Karpas-422 (cell line): ENCODE measurements at regions not wholly inside any gene's neighbourhood (a gene's known extent, or its start where the extent isn't known, plus 50 kb on each side); places are given as distances from the start of the nearest gene placed in this dataset.
"Not testable (repeated sequence)": the region's sequence is repeated elsewhere in the genome, so short reads cannot be mapped to it uniquely, and the experiment has no call there.

Experiments used
- DNase-seq: peaks from one replicate; pipeline ENCODE4 v3.0.0-alpha.2; 2015
- H2AFZ ChIP-seq: fragments of 200-600 bp; sonication (generic); 2 replicates; pipeline ENCODE4 v1.6.1; 2014; ENCODE audit warnings: antibody characterized with exemption, low read length, mixed read lengths
- H3K27ac ChIP-seq: fragments of 200-600 bp; sonication (generic); 2 replicates; pipeline ENCODE4 v1.5.1; 2014; ENCODE audit warnings: mild to moderate bottlenecking, low read length, moderate library complexity
- H3K27me3 ChIP-seq: fragments of 200-600 bp; sonication (generic); 2 replicates; pipeline ENCODE4 v1.6.1; 2014; ENCODE audit warnings: low read length, mixed read lengths
- H3K36me3 ChIP-seq: fragments of 200-600 bp; sonication (generic); 2 replicates; pipeline ENCODE4 v1.6.1; 2014; ENCODE audit warnings: low read length, mixed read lengths; ENCODE audit not compliant: insufficient read depth
- H3K4me1 ChIP-seq: fragments of 200-600 bp; sonication (generic); 2 replicates; pipeline ENCODE4 v1.6.1; 2014; ENCODE audit warnings: mild to moderate bottlenecking, low read length, mixed read lengths
- H3K4me2 ChIP-seq: fragments of 200-600 bp; sonication (generic); 2 replicates; pipeline ENCODE4 v1.6.1; 2014; ENCODE audit warnings: low read length, low read depth, mild to moderate bottlenecking; ENCODE audit not compliant: poor library complexity, severe bottlenecking
- H3K4me3 ChIP-seq: fragments of 200-600 bp; sonication (generic); 2 replicates; pipeline ENCODE4 v1.5.1; 2014; ENCODE audit warnings: mild to moderate bottlenecking, antibody characterized with exemption, low read length, mixed read lengths
- H3K79me2 ChIP-seq: fragments of 200-600 bp; sonication (generic); 2 replicates; pipeline ENCODE4 v1.6.1; 2014; ENCODE audit warnings: mild to moderate bottlenecking, low read length, mixed read lengths
- H3K9ac ChIP-seq: fragments of 200-600 bp; sonication (generic); 2 replicates; pipeline ENCODE4 v1.6.0; 2014; ENCODE audit warnings: low read length
- H3K9me2 ChIP-seq: fragments of 200-600 bp; sonication (generic), shearing (Covaris generic); replicated peaks from 2 replicates; pipeline ENCODE4 v1.6.0; 2014; ENCODE audit warnings: mild to moderate bottlenecking, low read length, moderate library complexity; ENCODE audit not compliant: insufficient read depth
- H3K9me3 ChIP-seq: fragments of 300-700, 200-600 bp; sonication (generic); 2 replicates; pipeline ENCODE4 v1.6.1; 2014; ENCODE audit warnings: low read length, mixed read lengths
- H4K20me1 ChIP-seq: fragments of 200-600 bp; sonication (generic); 2 replicates; pipeline ENCODE4 v1.6.1; 2014; ENCODE audit warnings: mild to moderate bottlenecking, antibody characterized with exemption, low read length, low read depth; ENCODE audit not compliant: insufficient read depth

DNA sequence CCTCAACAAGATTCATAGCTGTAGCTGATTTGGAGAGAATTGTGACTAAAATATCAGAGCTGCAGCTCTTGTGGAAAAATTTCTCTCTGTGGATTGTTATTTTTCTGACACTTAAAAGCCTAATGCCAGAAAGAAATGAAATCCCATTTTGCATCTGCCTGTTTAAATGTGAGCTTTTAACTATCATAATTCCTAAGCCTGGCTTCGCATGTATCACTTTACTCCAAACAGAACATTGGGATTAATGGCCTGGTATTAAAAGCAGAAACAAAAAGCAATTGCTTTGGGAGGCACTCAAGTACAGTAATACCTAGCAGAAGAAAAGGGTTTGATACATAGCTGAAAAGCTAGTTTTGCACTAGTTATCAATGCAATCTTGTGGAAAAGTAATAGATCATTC is 164.2 kb upstream of the FSHR start:
- Histone ChIP-seq H3K36me3 (no peaks in the 10 kb centered on the region), H3K27ac (no peak overlapping the region), H3K4me2 (no peak overlapping the region), H2AFZ (no peak overlapping the region), H3K4me3 (no peak overlapping the region), H3K9ac (no peak overlapping the region), H3K4me1 (no peaks in the 10 kb centered on the region), H4K20me1 (no peaks in the 10 kb centered on the region), H3K9me2 (no peaks in the 10 kb centered on the region), H3K9me3 (no peaks in the 10 kb centered on the region), H3K27me3 (no peaks in the 10 kb centered on the region), H3K79me2 (no peaks in the 10 kb centered on the region)
- no peak for DNase-seq

DNA sequence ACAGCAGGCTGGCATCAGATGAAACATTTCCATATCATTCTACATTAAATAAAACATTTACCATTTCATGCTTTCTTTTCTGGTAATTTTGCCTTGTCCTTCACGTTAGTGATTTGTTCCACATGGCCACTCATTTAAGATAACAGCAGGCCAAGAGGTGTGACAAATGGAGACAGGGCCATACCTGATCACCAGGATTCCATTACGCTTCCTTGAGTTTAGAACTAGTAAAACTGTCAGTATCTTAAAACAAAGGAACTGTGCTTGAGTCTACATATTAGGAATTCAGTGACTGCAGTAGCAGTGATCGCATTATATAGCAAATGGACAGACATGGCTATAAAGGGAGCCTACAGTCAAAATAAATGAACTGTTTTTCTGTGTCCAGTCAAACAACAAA is 155.1 kb upstream of the FSHR start:
- H2AFZ ChIP-seq, result no peak overlapping the region
- no peak overlapping the region for H3K4me2 ChIP-seq
- H3K9ac ChIP-seq, result no peak overlapping the region

DNA sequence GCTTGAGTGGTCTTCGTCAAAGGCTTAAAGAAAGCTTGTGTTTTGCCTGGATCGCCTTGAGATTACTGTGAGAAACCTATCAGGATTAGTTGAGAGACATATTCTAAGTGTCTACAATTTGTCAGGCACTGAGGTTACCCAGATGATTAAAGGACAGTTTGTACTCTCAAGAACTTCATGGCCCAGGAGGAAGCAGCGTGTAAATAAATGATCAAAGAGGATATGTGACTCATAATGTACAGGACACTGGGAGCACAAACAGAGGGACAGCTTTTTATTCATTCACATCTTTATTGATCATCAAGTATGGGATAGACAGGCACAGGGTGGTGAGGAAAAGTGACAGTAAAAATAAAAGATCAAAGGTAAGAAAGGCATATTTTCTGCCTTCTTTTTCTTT is 152.6 kb upstream of the FSHR start:
- Histone ChIP-seq H3K27me3 (no peaks in the 10 kb centered on the region), H3K9ac (no peak overlapping the region), H3K27ac (no peak overlapping the region), H4K20me1 (no peaks in the 10 kb centered on the region), H3K36me3 (no peaks in the 10 kb centered on the region), H3K79me2 (no peaks in the 10 kb centered on the region), H3K4me3 (no peak overlapping the region), H3K4me1 (no peaks in the 10 kb centered on the region), H3K9me3 (no peaks in the 10 kb centered on the region), H3K4me2 (no peak overlapping the region), H3K9me2 (no peaks in the 10 kb centered on the region), H2AFZ (no peak overlapping the region)
- DNase-seq, result no peak

More for the DNA sequence above, 155.1 kb upstream of the FSHR start:
- Histone ChIP-seq H3K27me3 (no peaks in the 10 kb centered on the region), H3K79me2 (no peaks in the 10 kb centered on the region), H3K4me1 (no peaks in the 10 kb centered on the region), H3K27ac (no peak overlapping the region), H4K20me1 (no peaks in the 10 kb centered on the region), H3K36me3 (no peaks in the 10 kb centered on the region), H3K9me2 (no peaks in the 10 kb centered on the region), H3K4me3 (no peak overlapping the region), H3K9me3 (no peaks in the 10 kb centered on the region)
- no peak for DNase-seq

DNA sequence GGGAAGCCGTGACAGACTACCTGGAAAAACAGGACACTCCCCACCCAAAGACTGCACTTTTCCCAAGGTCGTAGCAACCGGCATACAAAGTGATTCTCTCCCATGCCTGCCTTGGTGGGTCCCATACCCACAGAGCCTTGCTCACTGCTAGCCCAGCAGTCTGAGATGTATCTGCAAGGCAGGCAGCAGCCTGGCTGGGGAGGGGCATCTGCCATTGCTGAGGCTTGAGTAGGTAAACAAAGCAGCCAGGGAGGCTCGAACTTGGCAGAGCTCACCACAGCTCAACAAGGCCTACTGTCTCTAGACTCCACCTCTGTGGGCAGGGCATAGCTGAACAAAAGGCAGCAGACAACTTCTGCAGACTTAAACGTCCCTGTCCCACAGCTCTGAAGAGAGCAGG is 144.4 kb upstream of the FSHR start:
- H3K9me2 ChIP-seq, H3K27ac ChIP-seq, H3K36me3 ChIP-seq, H3K4me2 ChIP-seq, H3K4me3 ChIP-seq, H4K20me1 ChIP-seq, H2AFZ ChIP-seq, H3K27me3 ChIP-seq, DNase-seq, H3K9me3 ChIP-seq, H3K9ac ChIP-seq, H3K4me1 ChIP-seq, H3K79me2 ChIP-seq: not testable (repeated sequence)

DNA sequence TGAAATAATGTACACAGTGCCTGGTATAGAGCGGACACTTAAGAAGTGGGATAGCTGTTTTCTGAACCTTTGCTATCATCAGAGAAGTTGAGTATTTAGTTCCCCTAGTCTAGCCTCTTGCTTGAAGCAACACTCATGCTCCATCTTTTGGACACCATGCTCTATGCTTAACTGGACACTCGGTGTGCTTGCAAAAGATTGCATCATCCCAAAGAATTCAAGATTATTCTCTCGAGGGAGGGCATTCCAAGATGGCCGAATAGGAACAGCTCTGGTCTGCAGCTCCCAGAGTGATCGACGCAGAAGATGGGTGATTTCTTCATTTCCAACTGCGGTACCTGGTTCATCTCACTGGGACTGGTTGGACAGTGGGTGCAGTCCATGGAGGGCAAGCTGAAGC is 143.9 kb upstream of the FSHR start:
- H3K27me3 ChIP-seq, result no peaks in the 10 kb centered on the region
- H3K36me3 ChIP-seq, result no peaks in the 10 kb centered on the region
- no peaks in the 10 kb centered on the region for H3K9me3 ChIP-seq
- H3K9me2 ChIP-seq, result no peaks in the 10 kb centered on the region
- no peaks in the 10 kb centered on the region for H3K4me1 ChIP-seq
- no peak overlapping the region for H3K4me2 ChIP-seq
- no peak overlapping the region for H2AFZ ChIP-seq
- no peak for DNase-seq
- H4K20me1 ChIP-seq, result no peaks in the 10 kb centered on the region
- H3K79me2 ChIP-seq, result no peaks in the 10 kb centered on the region
- no peak overlapping the region for H3K9ac ChIP-seq
- H3K27ac ChIP-seq, result no peak overlapping the region
- no peak overlapping the region for H3K4me3 ChIP-seq

DNA sequence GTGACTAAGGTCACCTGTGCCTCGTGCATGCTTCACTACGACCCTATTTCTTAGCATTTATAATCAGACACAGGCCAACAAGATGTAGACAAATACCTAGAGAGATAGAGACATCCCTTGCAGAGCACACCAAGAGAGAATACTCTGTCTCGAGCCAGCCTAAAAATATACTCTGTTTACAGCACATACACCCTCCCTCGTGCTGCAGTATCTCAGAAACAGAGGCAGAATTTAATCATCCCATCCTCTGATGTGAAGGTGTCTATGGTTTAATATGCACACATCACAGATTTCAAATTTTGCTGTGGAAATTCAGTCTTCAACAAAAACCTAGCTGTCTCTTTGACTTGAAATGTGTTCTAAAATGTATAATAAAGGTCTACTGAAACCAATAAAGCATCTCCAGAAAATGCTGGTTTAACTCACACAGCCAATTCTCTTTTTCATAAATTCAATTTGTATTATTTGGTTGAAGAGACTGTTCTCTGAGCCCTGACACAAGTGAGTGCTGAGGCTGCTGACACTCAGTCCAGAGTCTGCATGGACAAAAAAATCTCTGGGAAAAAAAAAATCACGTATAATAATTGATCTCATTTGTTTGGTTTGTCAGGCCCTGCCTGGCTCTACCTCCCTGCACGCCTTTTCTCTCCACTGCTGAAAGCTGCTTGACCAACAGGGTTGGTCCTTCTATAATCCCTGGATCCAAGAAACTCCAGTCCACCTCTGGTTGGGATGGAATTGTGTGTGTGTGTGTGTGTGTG is 142.0 kb upstream of the FSHR start:
- H3K9me3 ChIP-seq, result no peaks in the 10 kb centered on the region
- H4K20me1 ChIP-seq, result no peaks in the 10 kb centered on the region
- no peak overlapping the region for H2AFZ ChIP-seq
- no peaks in the 10 kb centered on the region for H3K27me3 ChIP-seq
- DNase-seq, result no peak
- no peak overlapping the region for H3K27ac ChIP-seq
- H3K9me2 ChIP-seq, result no peaks in the 10 kb centered on the region
- H3K4me3 ChIP-seq, result no peak overlapping the region
- H3K36me3 ChIP-seq, result no peaks in the 10 kb centered on the region
- no peaks in the 10 kb centered on the region for H3K4me1 ChIP-seq
- no peak overlapping the region for H3K9ac ChIP-seq
- H3K4me2 ChIP-seq, result no peak overlapping the region
- H3K79me2 ChIP-seq, result no peaks in the 10 kb centered on the region

DNA sequence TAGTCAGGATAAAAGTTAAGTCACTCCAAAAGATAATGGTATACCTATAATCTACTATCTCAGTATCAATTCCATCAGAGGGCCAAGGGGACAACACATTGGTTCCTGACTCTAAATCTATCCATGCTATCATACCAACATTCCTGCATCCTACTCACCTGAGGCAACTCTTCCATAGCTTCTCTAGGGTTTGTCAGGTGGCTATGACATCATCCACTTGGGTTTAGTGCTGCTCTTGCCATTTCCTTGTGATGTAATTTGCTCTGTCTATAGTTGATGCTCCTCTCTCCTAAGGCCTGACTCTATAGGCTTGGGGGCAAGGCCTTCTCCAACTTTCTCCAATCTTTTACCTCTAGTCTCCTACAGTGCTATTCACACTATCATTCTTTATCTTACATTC is 139.9 kb upstream of the FSHR start:
- no peak overlapping the region for H3K27ac ChIP-seq
- H3K4me3 ChIP-seq, result no peak overlapping the region
- DNase-seq, result no peak
- H2AFZ ChIP-seq, result no peak overlapping the region
- H4K20me1 ChIP-seq, result no peaks in the 10 kb centered on the region
- no peaks in the 10 kb centered on the region for H3K4me1 ChIP-seq
- H3K9ac ChIP-seq, result no peak overlapping the region
- no peak overlapping the region for H3K4me2 ChIP-seq
- no peaks in the 10 kb centered on the region for H3K9me3 ChIP-seq
- no peaks in the 10 kb centered on the region for H3K27me3 ChIP-seq
- H3K79me2 ChIP-seq, result no peaks in the 10 kb centered on the region
- no peaks in the 10 kb centered on the region for H3K9me2 ChIP-seq
- no peaks in the 10 kb centered on the region for H3K36me3 ChIP-seq

DNA sequence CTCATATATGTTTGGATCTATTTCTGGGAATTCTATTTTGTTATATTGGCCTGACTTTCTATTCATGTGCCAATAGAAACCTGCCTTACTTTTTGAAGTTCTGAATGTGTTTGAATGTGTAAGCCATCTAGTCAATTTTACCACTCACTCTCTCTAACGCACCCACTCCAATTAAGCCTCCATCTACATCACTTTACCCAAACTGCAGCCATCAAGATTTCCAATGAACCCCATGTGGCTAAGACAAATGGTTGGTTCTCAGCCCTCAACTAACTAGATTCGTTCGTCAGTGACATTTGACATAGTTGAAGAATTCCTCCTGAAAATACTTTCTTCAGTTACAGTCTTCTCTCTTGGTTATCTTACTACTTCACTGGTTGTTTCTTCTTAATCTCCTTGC is 137.3 kb upstream of the FSHR start:
- Histone ChIP-seq H3K36me3 (no peaks in the 10 kb centered on the region), H4K20me1 (no peaks in the 10 kb centered on the region), H3K79me2 (no peaks in the 10 kb centered on the region), H3K9ac (no peak overlapping the region), H3K9me3 (no peaks in the 10 kb centered on the region), H3K27me3 (no peaks in the 10 kb centered on the region), H3K27ac (no peak overlapping the region), H3K4me3 (no peak overlapping the region), H2AFZ (no peak overlapping the region), H3K4me2 (no peak overlapping the region), H3K4me1 (no peaks in the 10 kb centered on the region), H3K9me2 (no peaks in the 10 kb centered on the region)
- DNase-seq, result no peak

DNA sequence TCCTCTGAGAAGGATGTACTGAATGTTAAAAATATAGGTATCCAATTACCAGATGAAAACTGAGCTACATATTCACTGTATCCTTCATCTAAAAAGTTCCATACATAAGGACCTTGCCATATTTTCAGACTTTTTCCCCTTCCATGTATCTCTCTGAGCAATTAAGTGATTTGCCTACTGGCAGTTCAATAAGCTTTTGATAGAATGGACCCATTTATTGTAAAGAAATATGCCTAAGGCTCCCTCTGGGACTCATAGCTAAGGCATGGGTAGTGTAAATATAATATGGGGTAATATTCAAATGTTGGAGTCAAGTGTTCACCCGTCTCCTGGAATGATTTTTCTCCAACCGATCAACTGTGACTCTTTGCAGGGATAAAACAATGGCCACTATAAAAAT is 135.4 kb upstream of the FSHR start:
- no peaks in the 10 kb centered on the region for H3K36me3 ChIP-seq
- no peak overlapping the region for H3K4me2 ChIP-seq
- H2AFZ ChIP-seq, result no peak overlapping the region
- no peaks in the 10 kb centered on the region for H3K27me3 ChIP-seq
- H3K9me2 ChIP-seq, result no peaks in the 10 kb centered on the region
- no peak for DNase-seq
- H3K79me2 ChIP-seq, result no peaks in the 10 kb centered on the region
- no peak overlapping the region for H3K4me3 ChIP-seq
- no peaks in the 10 kb centered on the region for H4K20me1 ChIP-seq
- H3K4me1 ChIP-seq, result no peaks in the 10 kb centered on the region
- no peaks in the 10 kb centered on the region for H3K9me3 ChIP-seq
- no peak overlapping the region for H3K27ac ChIP-seq
- no peak overlapping the region for H3K9ac ChIP-seq
